GM12892 (cell line): ENCODE measurements at regions not wholly inside any gene's neighbourhood (a gene's known extent, or its start where the extent isn't known, plus 50 kb on each side); places are given as distances from the start of the nearest gene placed in this dataset.
A peak's percentile ranks its signal among the peaks of the same experiment; 100 is the strongest.
"Not testable (repeated sequence)": the region's sequence is repeated elsewhere in the genome, so short reads cannot be mapped to it uniquely, and the experiment has no call there.

Experiments
- DNase-seq: peaks from one replicate; pipeline ENCODE4 v3.0.0; 2011; ENCODE audit not compliant: insufficient read length
- FAIRE-seq: peaks from 2 replicates; lab custom pipeline; 2011; peaks lifted over from hg19 to GRCh38; lab: Jason Lieb, UNC
- POLR2A ChIP-seq: IDR thresholded peaks from 2 replicates; pipeline ENCODE4 v1.6.1; 2011; ENCODE audit warnings: low read depth, low read length, control low read depth
- POLR2AphosphoS5 ChIP-seq: IDR thresholded peaks from 2 replicates; pipeline ENCODE4 v1.6.1; 2011; ENCODE audit warnings: low read depth, low read length, control low read depth
- TAF1 ChIP-seq: IDR thresholded peaks from 2 replicates; pipeline ENCODE4 v1.6.1; 2011; ENCODE audit warnings: low read depth, mild to moderate bottlenecking, control low read depth, low read length, borderline replicate concordance

DNA sequence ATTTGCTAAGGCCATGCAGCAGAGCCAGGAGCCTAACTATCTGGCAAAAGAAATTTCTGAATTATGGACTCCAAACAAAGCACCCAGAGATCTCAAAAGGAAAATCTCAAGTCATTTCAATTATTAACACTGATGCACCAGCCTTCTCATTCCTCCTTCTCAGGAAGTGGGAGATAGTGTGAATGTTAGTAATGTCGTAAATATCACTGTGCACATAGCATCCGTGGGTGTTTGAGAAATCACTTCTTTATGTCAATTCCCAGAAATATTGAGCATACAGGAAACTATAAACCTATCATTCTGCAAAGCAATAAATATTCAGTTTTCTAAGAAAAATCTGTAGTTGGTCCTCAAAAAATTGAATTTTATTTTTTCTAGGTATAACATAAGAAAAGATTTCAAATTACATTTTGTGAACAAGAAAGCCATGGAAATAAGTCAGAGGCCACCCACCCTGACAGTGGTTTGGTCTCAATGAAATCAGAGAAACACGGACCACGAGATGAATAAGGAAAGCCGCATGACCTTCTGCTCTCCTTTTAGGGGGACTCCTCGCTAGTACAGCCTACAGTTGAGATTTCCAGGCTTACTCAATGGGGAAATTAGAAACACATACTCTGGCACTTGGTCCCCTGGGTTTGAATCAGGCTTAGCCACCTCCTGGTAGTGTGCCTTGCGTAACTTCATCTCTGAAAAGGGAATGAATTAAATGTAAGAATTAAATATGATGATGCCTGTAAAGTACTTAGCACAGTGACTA lies 120.6 kb downstream of the DIRAS2 start:
- FAIRE-seq (no peak), DNase-seq (no peak)

DNA sequence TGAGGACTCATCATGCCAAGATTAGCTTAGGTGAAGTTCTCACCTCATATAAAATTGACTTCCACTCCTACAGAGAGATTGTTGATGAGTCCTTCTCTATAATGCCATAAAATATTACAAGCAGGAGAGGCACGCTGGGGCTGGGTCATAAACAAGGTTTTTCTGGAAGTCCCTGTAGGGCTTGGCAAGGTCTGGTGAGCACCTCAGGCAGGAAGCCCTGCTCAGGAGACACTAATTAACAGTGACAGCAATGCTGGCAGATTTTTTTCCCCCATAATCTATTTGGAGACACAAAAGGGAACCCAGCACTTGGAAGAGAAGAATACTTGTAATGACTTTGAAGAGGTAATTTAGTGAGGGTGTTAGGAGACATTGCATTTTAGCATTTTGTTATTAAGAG lies 118.7 kb downstream of the DIRAS2 start:
- TF ChIP-seq TAF1 (no peak), POLR2AphosphoS5 (no peak), POLR2A (no peak)
- no peak for DNase-seq
- FAIRE-seq, result no peak

More for the DNA sequence above, 120.6 kb downstream of the DIRAS2 start:
- TF ChIP-seq TAF1 (no peak), POLR2A (no peak), POLR2AphosphoS5 (no peak)

DNA sequence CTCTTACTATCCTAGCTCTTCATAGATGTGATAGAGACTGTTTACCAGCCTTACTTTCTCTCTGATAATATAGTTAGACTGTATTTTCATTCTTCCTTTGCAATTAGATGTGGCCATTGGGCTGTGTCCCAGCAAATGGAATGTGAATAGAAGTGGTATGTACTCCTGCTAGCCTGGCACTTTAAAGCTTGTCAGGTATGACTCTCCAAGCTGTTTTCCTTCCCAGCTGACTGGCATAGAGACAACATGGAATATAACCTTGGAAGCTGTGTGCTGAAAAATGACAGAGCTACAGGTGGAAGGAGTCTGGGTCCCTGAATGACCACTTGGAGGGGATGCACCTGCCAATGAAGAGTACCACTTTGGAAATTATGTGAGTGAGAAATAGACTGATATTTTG lies 116.2 kb downstream of the DIRAS2 start:
- TF ChIP-seq POLR2A (no peak), POLR2AphosphoS5 (no peak), TAF1 (no peak)
- DNase-seq, result no peak
- no peak for FAIRE-seq

DNA sequence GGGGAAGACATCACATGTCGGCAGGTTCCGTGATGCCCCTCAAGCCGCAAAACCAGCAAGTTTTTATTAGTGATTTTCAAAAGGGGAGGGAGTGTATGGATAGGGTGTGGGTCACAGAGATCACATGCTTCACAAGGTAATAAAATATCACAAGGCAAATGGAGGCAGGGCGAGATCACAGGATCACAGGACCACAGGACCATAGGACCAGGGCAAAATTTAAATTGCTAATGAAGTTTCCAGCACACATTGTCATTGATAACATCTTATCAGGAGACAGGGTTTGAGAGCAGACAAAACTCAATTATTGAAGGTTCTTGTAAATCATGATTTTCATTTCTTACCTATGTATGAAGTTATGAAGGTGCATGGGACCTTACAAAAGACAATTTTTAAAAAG lies 106.5 kb downstream of the DIRAS2 start:
- DNase-seq, FAIRE-seq: not testable (repeated sequence)

DNA sequence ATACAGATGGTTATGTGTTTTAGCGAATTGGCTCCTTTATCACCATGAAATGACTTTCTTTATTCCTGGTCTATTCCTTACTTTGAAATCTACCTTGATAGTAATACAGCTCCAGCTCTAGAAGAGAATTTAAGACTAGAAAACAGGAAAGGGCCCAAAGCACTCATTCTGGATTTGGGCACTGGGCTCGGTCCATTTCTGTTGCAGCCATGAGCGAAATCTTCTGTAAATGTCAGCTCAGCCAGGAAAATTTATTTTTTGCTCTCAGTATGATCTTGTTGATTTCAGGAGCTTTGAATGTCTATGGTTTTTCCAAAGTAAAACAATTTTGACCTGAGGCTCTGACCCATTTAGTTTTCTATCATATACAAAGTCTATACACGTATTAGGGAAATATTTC lies 104.1 kb downstream of the DIRAS2 start:
- no peak for TF ChIP-seq TAF1
- no peak for TF ChIP-seq POLR2A
- TF ChIP-seq POLR2AphosphoS5, result no peak
- DNase-seq (no peak), FAIRE-seq (no peak)

DNA sequence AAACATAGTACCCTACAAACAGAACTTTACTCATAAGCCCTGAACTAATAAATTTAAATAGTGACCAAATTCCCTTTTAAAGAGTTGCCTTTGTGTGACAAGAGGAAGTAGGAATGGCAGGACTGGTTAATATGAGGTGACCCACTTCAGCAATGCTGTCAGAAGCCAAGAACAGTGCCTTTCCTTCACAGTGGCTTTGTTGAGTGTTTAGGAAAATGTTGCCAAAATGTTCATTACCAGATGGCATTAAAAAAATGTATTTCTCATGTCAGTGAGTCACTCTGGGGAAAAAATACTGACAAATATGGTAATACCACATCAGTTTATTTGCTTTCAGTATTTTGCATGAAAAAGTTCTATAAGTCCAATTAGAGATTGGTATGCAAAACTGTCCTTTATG lies 103.3 kb downstream of the DIRAS2 start:
- no peak for FAIRE-seq
- TF ChIP-seq POLR2A (no peak), POLR2AphosphoS5 (no peak), TAF1 (no peak)

DNA sequence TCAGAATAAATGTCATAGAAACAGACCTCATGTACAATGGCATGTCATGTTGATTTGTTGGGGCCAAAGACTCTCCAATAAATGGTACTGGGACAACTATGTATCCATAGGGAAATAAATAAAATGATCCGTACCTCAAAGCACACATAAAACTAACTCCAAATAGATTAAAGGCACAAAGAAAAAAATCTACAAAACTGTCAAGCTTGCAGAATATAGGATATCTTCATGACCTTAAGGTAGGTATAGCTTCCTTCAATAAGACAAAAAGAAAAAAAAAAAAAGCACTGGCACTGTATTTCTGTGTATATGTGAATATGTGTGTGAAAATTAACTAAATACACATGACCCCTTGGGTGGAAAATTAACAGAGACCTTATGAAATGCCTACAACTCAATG lies 101.9 kb downstream of the DIRAS2 start:
- TF ChIP-seq TAF1 (no peak), POLR2A (no peak), POLR2AphosphoS5 (no peak)
- FAIRE-seq, result no peak
- DNase-seq, result no peak

More for the DNA sequence above, 103.3 kb downstream of the DIRAS2 start:
- DNase-seq, result no peak

DNA sequence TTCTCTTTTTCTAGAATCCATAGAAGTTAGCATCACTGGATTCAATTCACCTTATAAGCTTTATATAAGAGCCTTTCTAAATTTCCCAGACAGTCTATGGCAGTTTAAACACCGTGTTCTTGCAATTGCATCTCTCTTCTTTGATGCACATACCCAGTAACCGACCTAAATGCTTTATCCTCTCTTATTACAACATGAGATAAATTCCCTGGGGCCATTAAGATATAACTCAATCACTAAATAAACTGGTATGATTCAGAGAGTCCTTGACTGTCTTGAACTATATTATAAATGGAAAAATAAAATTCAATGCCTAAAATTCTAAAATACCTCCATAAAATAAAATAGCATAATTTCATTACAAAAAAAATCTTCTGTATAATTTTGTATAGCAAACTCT lies 98.1 kb downstream of the DIRAS2 start:
- DNase-seq (no peak), FAIRE-seq (no peak)
- TF ChIP-seq POLR2A, result no peak
- TF ChIP-seq POLR2AphosphoS5, result no peak
- no peak for TF ChIP-seq TAF1

DNA sequence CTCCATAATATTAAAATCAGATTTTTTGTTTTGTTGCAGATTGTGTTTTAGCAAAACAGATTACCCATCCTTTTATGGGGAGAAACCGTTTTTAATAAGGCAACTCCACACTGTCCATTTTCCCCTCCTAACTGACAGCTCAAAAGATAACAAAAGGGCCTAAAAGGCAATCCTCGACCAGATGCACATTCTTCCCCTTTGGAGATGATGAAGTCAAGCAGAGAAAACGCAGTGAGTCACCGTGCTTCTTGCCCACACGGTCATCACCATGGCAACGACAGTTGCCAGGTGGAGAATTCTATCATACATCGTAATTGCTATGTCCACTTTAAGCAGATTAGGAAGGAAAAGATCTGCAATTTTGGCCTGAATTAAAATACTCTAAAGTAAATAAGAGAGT lies 96.4 kb downstream of the DIRAS2 start:
- FAIRE-seq (no peak), DNase-seq (no peak)
- TF ChIP-seq TAF1 (no peak), POLR2A (no peak), POLR2AphosphoS5 (no peak)

DNA sequence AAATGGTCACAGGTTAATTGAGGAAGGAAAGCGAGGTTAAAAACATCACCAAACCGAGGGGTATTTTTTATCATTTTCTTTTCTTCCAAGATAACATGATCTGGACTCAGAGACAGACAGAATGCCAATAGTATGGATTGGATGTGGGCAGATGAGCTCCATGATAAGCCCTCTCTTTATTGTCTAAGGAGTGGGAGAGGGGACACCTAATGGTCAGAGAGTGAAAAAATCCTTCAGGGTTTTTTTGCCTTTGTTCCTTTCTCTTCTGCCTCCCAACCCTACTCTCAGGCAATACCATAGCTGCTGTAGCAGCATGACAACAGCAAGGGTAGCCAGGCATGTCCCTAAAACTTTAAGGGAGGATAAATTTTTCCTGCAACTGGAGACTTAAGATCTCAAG lies 94.7 kb downstream of the DIRAS2 start:
- FAIRE-seq (no peak), DNase-seq (no peak)
- TF ChIP-seq POLR2AphosphoS5 (no peak), POLR2A (no peak), TAF1 (no peak)

DNA sequence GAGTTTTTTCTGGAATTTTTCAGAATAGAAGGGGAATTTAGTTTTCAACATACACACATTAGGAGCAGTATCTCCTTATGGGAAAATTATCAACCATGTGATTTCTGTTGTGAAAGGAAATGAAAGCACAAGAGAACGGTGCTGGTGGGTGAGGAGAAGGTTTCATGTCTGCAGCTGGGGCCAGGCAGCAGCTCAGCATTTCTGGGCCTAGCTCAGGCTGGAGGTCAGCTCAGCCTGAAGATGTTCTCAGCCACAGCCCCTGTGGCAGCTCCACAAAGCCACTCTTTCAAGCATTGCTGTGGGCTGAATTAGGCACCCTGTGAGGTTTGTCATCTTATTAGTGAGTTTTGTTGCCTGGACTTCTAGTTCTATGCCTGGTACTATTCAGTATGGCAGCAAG lies 90.3 kb downstream of the DIRAS2 start:
- DNase-seq (no peak), FAIRE-seq (peak; percentile 77)
- no peak for TF ChIP-seq POLR2A
- no peak for TF ChIP-seq TAF1
- no peak for TF ChIP-seq POLR2AphosphoS5

DNA sequence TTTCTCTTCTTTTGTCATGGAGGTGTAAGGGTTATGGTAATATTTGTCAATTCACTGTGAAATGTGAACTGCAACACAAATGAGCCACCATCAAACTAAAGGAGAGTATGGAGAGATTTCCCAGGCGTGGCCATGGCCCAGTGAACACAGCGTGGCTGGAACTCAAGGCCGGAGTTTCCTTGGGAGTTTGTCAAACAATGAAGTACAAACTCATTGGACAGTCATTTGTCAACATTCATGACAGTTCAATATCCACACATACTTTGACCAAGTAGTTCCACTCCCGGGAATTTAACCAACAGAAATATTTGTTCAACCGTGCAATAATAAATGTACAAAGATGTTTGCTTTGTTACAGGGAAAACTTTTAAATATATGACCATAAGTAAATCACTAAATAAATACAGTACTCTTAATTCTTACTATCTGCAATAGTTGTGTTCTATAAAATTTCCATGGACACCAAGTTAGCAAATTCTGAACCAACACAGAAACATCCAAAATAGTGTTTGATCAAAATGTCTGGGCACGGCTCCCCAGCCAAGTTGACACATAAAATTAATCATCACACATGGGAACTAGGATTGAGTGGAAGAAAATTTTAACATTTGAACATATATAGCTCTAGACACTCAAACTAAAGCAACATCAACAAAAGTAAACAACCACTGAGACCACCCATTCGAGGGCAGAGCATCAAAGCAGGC lies 87.1 kb downstream of the DIRAS2 start:
- DNase-seq, result no peak
- no peak for FAIRE-seq
- no peak for TF ChIP-seq POLR2A
- no peak for TF ChIP-seq TAF1
- no peak for TF ChIP-seq POLR2AphosphoS5
